CD4-positive, alpha-beta memory T cell (primary cell): ENCODE measurements at regions not wholly inside any gene's neighbourhood (a gene's known extent, or its start where the extent isn't known, plus 50 kb on each side); places are given as distances from the start of the nearest gene placed in this dataset.

Experiments
- CTCF ChIA-PET: fragments of 350-600 bp; sonication (Branson Sonifier 250); formaldehyde crosslinking; loops from one replicate; lab custom pipeline; 2021; ENCODE audit warnings: inconsistent platforms; ENCODE audit not compliant: partially characterized antibody; lab: Charles Lee
- POLR2A ChIA-PET: fragments of 350-600 bp; sonication (Branson Sonifier 250); formaldehyde crosslinking; loops from one replicate; lab custom pipeline; 2021; ENCODE audit not compliant: partially characterized antibody; lab: Charles Lee
- DNase-seq, 5 donors: peaks; one replicate each; pipeline versions ENCODE4 v3.0.0 to v3.0.0-alpha.2; 2020 to 2022; ENCODE audit warnings: mixed read lengths in 1 of 5
- H3K27ac ChIP-seq: one replicate; pipeline ENCODE4 v1.7.0; 2013; ENCODE audit warnings: low read depth, low read length
- H3K27me3 ChIP-seq: 2 replicates; pipeline ENCODE4 v1.7.0; 2013; ENCODE audit warnings: mild to moderate bottlenecking, low read length, moderate library complexity; ENCODE audit not compliant: insufficient read depth
- H3K36me3 ChIP-seq: 2 replicates; pipeline ENCODE4 v1.7.0; 2013; ENCODE audit warnings: mild to moderate bottlenecking, low read length, moderate library complexity; ENCODE audit not compliant: insufficient read depth
- H3K4me1 ChIP-seq: 2 replicates; pipeline ENCODE4 v1.7.0; 2013; ENCODE audit warnings: mild to moderate bottlenecking, low read length, moderate library complexity; ENCODE audit not compliant: insufficient read depth
- H3K4me3 ChIP-seq, 2 donors: one replicate each; pipeline ENCODE4 v1.7.0; 2013; ENCODE audit warnings: low read length in 2 of 2, mild to moderate bottlenecking in 1 of 2
- H3K9me3 ChIP-seq, 2 donors: one replicate each; pipeline ENCODE4 v1.7.0; 2013; ENCODE audit warnings: low read length in 2 of 2, control low read depth in 1 of 2; ENCODE audit not compliant: control insufficient read depth in 1 of 2
- H3K27ac Mint-ChIP-seq, 7 donors: one replicate each; pipeline ENCODE4 v1.8.0; 2020 to 2021; ENCODE audit warnings: mixed read lengths in 7 of 7, mild to moderate bottlenecking in 6 of 7, inconsistent platforms in 3 of 7, moderate library complexity in 3 of 7
- H3K27me3 Mint-ChIP-seq, 2 donors: one replicate each; pipeline ENCODE4 v1.8.0; 2020 to 2021; ENCODE audit warnings: mixed read lengths in 2 of 2
- H3K36me3 Mint-ChIP-seq, 2 donors: one replicate each; pipeline ENCODE4 v1.8.0; 2020 to 2021; ENCODE audit warnings: mixed read lengths in 2 of 2, inconsistent platforms in 1 of 2, mild to moderate bottlenecking in 1 of 2
- H3K4me1 Mint-ChIP-seq, 4 donors: one replicate each; pipeline ENCODE4 v1.8.0; 2020 to 2021; ENCODE audit warnings: mixed read lengths in 4 of 4, mild to moderate bottlenecking in 1 of 4
- H3K4me3 Mint-ChIP-seq, 8 donors: one replicate each; pipeline ENCODE4 v1.8.0; 2020 to 2021; ENCODE audit warnings: mixed read lengths in 8 of 8, mild to moderate bottlenecking in 7 of 8, moderate library complexity in 6 of 8, inconsistent platforms in 3 of 8
- H3K9me3 Mint-ChIP-seq, 8 donors: one replicate each; pipeline ENCODE4 v1.8.0; 2020 to 2021; ENCODE audit warnings: mixed read lengths in 8 of 8, mild to moderate bottlenecking in 5 of 8, inconsistent platforms in 3 of 8, moderate library complexity in 1 of 8
- intact Hi-C: fragments of 100-400 bp; cut with micrococcal nuclease; formaldehyde crosslinking; loops from one replicate; pipeline ENCODE4 v1.15.1; 2023

- DNase-seq = no peak
- H3K27ac Mint-ChIP-seq = no peak overlapping the region
- H3K36me3 Mint-ChIP-seq = no peaks in the 10 kb centered on the region
- Histone ChIP-seq H3K4me1 (no peaks in the 10 kb centered on the region), H3K36me3 (no peaks in the 10 kb centered on the region), H3K4me3 (no peak overlapping the region), H3K27me3 (no peaks in the 10 kb centered on the region), H3K27ac (no peak overlapping the region), H3K9me3 (no peaks in the 10 kb centered on the region)
- no peaks in the 10 kb centered on the region for H3K4me1 Mint-ChIP-seq
- peaks cover 0 to 2% of the 10 kb centered on the region in 2 donors for H3K27me3 Mint-ChIP-seq
- H3K4me3 Mint-ChIP-seq = no peak overlapping the region
- ChIA-PET POLR2A (no interaction called here), CTCF (no interaction called here)
- intact Hi-C loops = no loop called here
- H3K9me3 Mint-ChIP-seq = peaks cover 0 to 3% (median 0%) of the 10 kb centered on the region in 8 donors
Measured at GRCh38 chr3:106936337-106936736, 440.9 kb upstream of the CCDC54 start.

DNA sequence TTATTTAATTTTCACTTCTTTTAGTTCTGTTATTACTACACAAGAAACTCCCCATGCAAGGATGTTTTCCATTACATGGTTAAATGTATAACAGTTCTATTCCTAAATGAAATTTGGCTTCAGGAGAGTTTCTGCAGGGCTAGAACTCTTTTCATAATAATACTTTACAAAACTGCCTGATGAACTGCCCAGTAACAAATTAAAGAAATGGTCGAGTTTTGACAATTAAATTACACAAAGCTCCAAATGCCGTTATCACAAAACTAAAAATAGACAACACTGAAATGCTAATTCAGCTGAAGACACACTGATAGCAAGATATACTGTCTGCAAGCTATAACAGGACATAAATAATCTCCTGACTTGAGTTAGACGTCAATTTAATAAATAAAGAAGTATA lies 435.2 kb upstream of the CCDC54 start:
- Histone ChIP-seq H3K4me3 (no peak overlapping the region), H3K27ac (no peak overlapping the region), H3K36me3 (no peaks in the 10 kb centered on the region), H3K27me3 (no peaks in the 10 kb centered on the region), H3K9me3 (no peaks in the 10 kb centered on the region), H3K4me1 (no peaks in the 10 kb centered on the region)
- no peaks in the 10 kb centered on the region for H3K4me1 Mint-ChIP-seq
- H3K9me3 Mint-ChIP-seq = peaks cover 0 to 3% (median 0%) of the 10 kb centered on the region in 8 donors
- no peak for DNase-seq
- intact Hi-C loops = no loop called here
- CTCF ChIA-PET = no interaction called here
- H3K27me3 Mint-ChIP-seq = peaks cover 0 to 2% of the 10 kb centered on the region in 2 donors
- POLR2A ChIA-PET = no interaction called here
- H3K4me3 Mint-ChIP-seq = no peak overlapping the region
- H3K27ac Mint-ChIP-seq = no peak overlapping the region
- no peaks in the 10 kb centered on the region for H3K36me3 Mint-ChIP-seq

DNA sequence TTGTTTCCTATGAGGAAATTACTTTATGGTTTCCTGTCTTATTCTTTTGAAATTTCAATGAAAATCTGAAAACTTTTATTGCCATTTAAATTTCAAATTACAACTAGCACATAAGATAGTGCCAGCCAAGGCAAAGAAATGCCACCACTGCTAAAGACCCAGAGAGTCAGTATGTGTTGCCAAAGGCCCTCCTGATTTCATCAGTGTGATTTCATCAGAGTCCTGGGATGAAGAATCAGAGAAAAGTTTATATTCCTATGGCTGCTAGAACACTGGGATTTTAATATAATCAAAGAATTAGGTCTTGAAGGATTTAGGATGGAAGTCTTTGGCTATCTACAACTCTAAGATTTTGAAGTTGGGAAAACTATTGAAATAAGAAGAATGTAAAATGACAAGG lies 434.2 kb upstream of the CCDC54 start:
- H3K4me1 ChIP-seq = no peaks in the 10 kb centered on the region
- no peaks in the 10 kb centered on the region for H3K9me3 ChIP-seq
- Mint-ChIP-seq H3K27ac (no peak overlapping the region), H3K4me1 (no peaks in the 10 kb centered on the region), H3K9me3 (peaks cover 0 to 3% (median 0%) of the 10 kb centered on the region in 8 donors), H3K4me3 (no peak overlapping the region), H3K27me3 (peaks cover 0 to 2% of the 10 kb centered on the region in 2 donors), H3K36me3 (no peaks in the 10 kb centered on the region)
- H3K36me3 ChIP-seq = no peaks in the 10 kb centered on the region
- H3K27me3 ChIP-seq = no peaks in the 10 kb centered on the region
- POLR2A ChIA-PET = no interaction called here
- CTCF ChIA-PET = no interaction called here
- no peak overlapping the region for H3K4me3 ChIP-seq
- no peak for DNase-seq
- no peak overlapping the region for H3K27ac ChIP-seq
- intact Hi-C loops = no loop called here

DNA sequence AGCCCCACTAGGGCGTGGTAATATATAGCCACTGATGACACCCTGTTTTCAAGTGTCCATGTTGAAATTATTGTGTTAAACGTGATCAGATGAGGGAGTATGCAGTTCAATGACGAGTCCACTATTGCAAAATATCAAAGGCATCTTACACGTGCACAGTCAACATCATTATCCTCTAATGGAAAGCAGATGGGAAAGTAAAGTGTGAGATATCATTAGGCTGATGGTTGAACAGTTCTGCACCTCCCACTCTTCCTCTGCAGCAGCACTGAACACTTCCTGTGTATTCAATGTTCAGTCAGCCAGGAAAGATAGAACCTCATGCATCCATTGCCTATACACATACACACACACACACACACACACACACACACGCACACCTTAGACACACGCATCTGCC lies 431.8 kb upstream of the CCDC54 start:
- ChIA-PET POLR2A (no interaction called here), CTCF (no interaction called here)
- Histone ChIP-seq H3K27ac (no peak overlapping the region), H3K4me3 (no peak overlapping the region), H3K27me3 (no peaks in the 10 kb centered on the region), H3K4me1 (no peaks in the 10 kb centered on the region), H3K9me3 (no peaks in the 10 kb centered on the region), H3K36me3 (no peaks in the 10 kb centered on the region)
- H3K36me3 Mint-ChIP-seq = no peaks in the 10 kb centered on the region
- no peak for DNase-seq
- no peaks in the 10 kb centered on the region for H3K4me1 Mint-ChIP-seq
- H3K27ac Mint-ChIP-seq = no peak overlapping the region
- H3K9me3 Mint-ChIP-seq = peaks cover 0 to 4% (median 0%) of the 10 kb centered on the region in 8 donors
- no peak overlapping the region for H3K4me3 Mint-ChIP-seq
- H3K27me3 Mint-ChIP-seq = peaks cover 0 to 1% of the 10 kb centered on the region in 2 donors
- intact Hi-C loops = no loop called here

DNA sequence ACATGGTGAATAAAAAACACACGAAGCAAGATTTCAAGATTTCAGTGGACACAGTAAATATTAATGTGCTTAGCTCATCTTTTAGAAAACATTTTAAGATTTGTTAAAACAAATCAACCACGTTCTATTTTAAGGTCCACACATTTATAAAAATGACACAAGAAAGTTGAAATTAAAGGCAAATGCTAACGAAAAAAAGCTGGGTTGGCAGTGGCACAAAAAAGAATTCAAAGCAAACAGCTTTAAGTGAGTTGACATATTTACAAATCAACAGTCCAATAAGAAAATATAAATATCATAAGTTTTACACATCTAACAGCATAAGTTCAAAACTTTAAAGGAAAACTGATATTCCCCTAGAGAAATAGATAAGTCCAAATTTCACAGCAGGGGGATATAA lies 430.4 kb upstream of the CCDC54 start:
- H3K9me3 ChIP-seq = no peaks in the 10 kb centered on the region
- H3K27ac ChIP-seq = no peak overlapping the region
- no peak overlapping the region for H3K4me3 Mint-ChIP-seq
- H3K27me3 ChIP-seq = no peaks in the 10 kb centered on the region
- CTCF ChIA-PET = no interaction called here
- peaks cover 0 to 4% (median under 1%) of the 10 kb centered on the region in 8 donors for H3K9me3 Mint-ChIP-seq
- no peak overlapping the region for H3K4me3 ChIP-seq
- no peaks in the 10 kb centered on the region for H3K4me1 Mint-ChIP-seq
- no peaks in the 10 kb centered on the region for H3K27me3 Mint-ChIP-seq
- H3K27ac Mint-ChIP-seq = no peak overlapping the region
- H3K36me3 Mint-ChIP-seq = no peaks in the 10 kb centered on the region
- POLR2A ChIA-PET = no interaction called here
- H3K36me3 ChIP-seq = no peaks in the 10 kb centered on the region
- DNase-seq = no peak
- intact Hi-C loops = no loop called here
- no peaks in the 10 kb centered on the region for H3K4me1 ChIP-seq

- POLR2A ChIA-PET = no interaction called here
- Histone ChIP-seq H3K4me1 (no peaks in the 10 kb centered on the region), H3K9me3 (no peaks in the 10 kb centered on the region), H3K27me3 (no peaks in the 10 kb centered on the region), H3K4me3 (no peak overlapping the region), H3K27ac (no peak overlapping the region), H3K36me3 (no peaks in the 10 kb centered on the region)
- Mint-ChIP-seq H3K9me3 (peaks cover 0 to 13% (median 0%) of the 10 kb centered on the region in 8 donors), H3K27ac (no peak overlapping the region), H3K36me3 (no peaks in the 10 kb centered on the region), H3K4me1 (no peaks in the 10 kb centered on the region), H3K27me3 (no peaks in the 10 kb centered on the region), H3K4me3 (no peak overlapping the region)
- CTCF ChIA-PET = no interaction called here
- no peak for DNase-seq
- intact Hi-C loops = no loop called here
Measured at GRCh38 chr3:106957029-106957428, 420.2 kb upstream of the CCDC54 start.

DNA sequence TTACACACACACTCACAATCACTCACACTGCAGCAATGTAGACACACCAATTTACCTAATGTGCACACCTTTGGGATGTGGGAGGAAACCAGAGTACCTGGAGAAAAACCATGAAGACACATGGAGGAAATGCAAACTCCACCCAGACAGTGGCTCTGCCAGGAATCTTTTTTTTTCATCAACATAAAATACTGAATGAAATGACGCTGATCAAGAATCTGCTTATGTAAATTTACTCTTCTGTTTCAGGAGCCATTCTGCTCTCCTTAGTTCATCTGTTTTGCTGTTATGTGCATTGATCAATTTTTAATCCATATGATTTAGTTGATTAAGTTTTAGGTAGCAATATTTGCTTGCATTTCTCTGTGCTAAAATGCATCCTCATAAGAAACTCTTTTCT lies 414.2 kb upstream of the CCDC54 start:
- H3K9me3 Mint-ChIP-seq = peaks cover 0 to 2% (median 0%) of the 10 kb centered on the region in 8 donors
- POLR2A ChIA-PET = no interaction called here
- no peaks in the 10 kb centered on the region for H3K4me1 Mint-ChIP-seq

DNA sequence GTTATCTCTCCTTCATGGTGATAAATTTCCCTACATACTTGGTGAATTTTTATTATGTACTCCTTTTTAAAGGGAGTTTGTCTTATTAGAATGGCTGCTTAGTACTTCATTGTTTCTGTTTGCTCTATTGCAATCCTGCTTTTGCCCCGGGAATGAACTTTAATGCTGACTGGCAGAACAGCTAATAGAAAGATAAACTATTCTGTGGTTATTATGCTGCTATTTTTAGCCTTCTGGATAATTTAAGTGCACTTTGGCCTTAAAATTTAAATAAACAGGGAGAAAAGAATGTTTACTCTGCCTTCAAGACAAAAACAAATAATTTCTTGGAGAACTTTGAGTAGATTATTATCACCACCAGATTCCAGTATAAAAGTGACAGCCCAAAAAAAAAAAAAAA lies 413.8 kb upstream of the CCDC54 start:
- H3K9me3 Mint-ChIP-seq = peaks cover 0 to 2% (median 0%) of the 10 kb centered on the region in 8 donors
- no peaks in the 10 kb centered on the region for H3K36me3 Mint-ChIP-seq
- Histone ChIP-seq H3K9me3 (no peaks in the 10 kb centered on the region), H3K27me3 (no peaks in the 10 kb centered on the region), H3K4me1 (no peaks in the 10 kb centered on the region), H3K27ac (no peak overlapping the region), H3K4me3 (no peak overlapping the region), H3K36me3 (no peaks in the 10 kb centered on the region)
- no peak for DNase-seq
- no peaks in the 10 kb centered on the region for H3K27me3 Mint-ChIP-seq
- H3K4me1 Mint-ChIP-seq = no peaks in the 10 kb centered on the region
- no peak overlapping the region for H3K27ac Mint-ChIP-seq
- intact Hi-C loops = no loop called here
- CTCF ChIA-PET = no interaction called here
- H3K4me3 Mint-ChIP-seq = no peak overlapping the region
- POLR2A ChIA-PET = no interaction called here

More for the DNA sequence above, 414.2 kb upstream of the CCDC54 start:
- H3K4me1 ChIP-seq = no peaks in the 10 kb centered on the region
- Mint-ChIP-seq H3K36me3 (no peaks in the 10 kb centered on the region), H3K27ac (no peak overlapping the region), H3K27me3 (no peaks in the 10 kb centered on the region), H3K4me3 (no peak overlapping the region)
- no peak overlapping the region for H3K4me3 ChIP-seq
- no peak for DNase-seq
- no peaks in the 10 kb centered on the region for H3K9me3 ChIP-seq
- CTCF ChIA-PET = no interaction called here
- H3K36me3 ChIP-seq = no peaks in the 10 kb centered on the region
- H3K27ac ChIP-seq = no peak overlapping the region
- H3K27me3 ChIP-seq = no peaks in the 10 kb centered on the region
- intact Hi-C loops = no loop called here
